ENCODE measurements at regions not wholly inside any gene's neighbourhood (a gene's known extent, or its start where the extent isn't known, plus 50 kb on each side); places are given as distances from the start of the nearest gene placed in this dataset.

GRCh38 chr3:25940935-25941334 lies 151.0 kb downstream of the OXSM start:
- Histone ChIP-seq H3K4me1 (ENCODE audit: control insufficient read depth in 1 of 2, insufficient read depth in 2 of 2, low read length in 2 of 2) (no peaks in the 10 kb centered on the region), H4K8ac (ENCODE audit: low read depth, low read length) (no peak overlapping the region), H4K12ac (ENCODE audit: low read depth, low read length) (no peak overlapping the region), H3K79me1 (ENCODE audit: low read length) (no peaks in the 10 kb centered on the region), H3K79me2 (ENCODE audit: control insufficient read depth, insufficient read depth, low read length, poor library complexity) (no peaks in the 10 kb centered on the region), H4K91ac (ENCODE audit: low read depth, low read length) (no peak overlapping the region), H2AK5ac (ENCODE audit: low read length) (no peak overlapping the region), H3K9ac (ENCODE audit: low read length) (no peak overlapping the region), H3K4ac (ENCODE audit: low read depth, low read length) (no peak overlapping the region), H3K4me3 (ENCODE audit: low read depth, low read length) (no peak overlapping the region), H3K27ac (ENCODE audit: low read depth, low read length) (no peak overlapping the region), H3K4me2 (ENCODE audit: low read length) (no peak overlapping the region), H3K9me3 (ENCODE audit: insufficient read depth, low read depth, low read length) (no peaks in the 10 kb centered on the region), H3K36me3 (ENCODE audit: control insufficient read depth in 1 of 2, insufficient read depth in 2 of 2, low read length in 2 of 2) (no peaks in the 10 kb centered on the region), H3K18ac (ENCODE audit: low read length) (no peak overlapping the region), H2BK12ac (ENCODE audit: low read length) (no peak overlapping the region), H2BK5ac (ENCODE audit: low read depth, low read length, poor library complexity) (no peak overlapping the region), H2BK120ac (ENCODE audit: insufficient read depth, low read length, poor library complexity) (no peak overlapping the region), H3K14ac (ENCODE audit: low read length) (no peak overlapping the region), H2AFZ (ENCODE audit: insufficient read depth, low read length, poor library complexity) (no peak overlapping the region), H3K23ac (ENCODE audit: low read length) (no peak overlapping the region), H3K27me3 (ENCODE audit: insufficient read depth, low read length) (no peaks in the 10 kb centered on the region)
- DNase-seq, result no peak
- WGBS (ENCODE audit: extremely low coverage, insufficient coverage, insufficient read length), result no CpG with 5 or more reads among the region's 2 CpGs

- Histone ChIP-seq H3K79me2 (ENCODE audit: control insufficient read depth, insufficient read depth, low read length, poor library complexity) (no peaks in the 10 kb centered on the region), H3K36me3 (ENCODE audit: control insufficient read depth in 1 of 2, insufficient read depth in 2 of 2, low read length in 2 of 2) (no peaks in the 10 kb centered on the region), H3K27me3 (ENCODE audit: insufficient read depth, low read length) (no peaks in the 10 kb centered on the region), H3K4me2 (ENCODE audit: low read length) (no peak overlapping the region), H4K12ac (ENCODE audit: low read depth, low read length) (no peak overlapping the region), H3K79me1 (ENCODE audit: low read length) (no peaks in the 10 kb centered on the region), H2AK5ac (ENCODE audit: low read length) (no peak overlapping the region), H3K4ac (ENCODE audit: low read depth, low read length) (no peak overlapping the region), H2BK12ac (ENCODE audit: low read length) (no peak overlapping the region), H4K8ac (ENCODE audit: low read depth, low read length) (no peak overlapping the region), H2AFZ (ENCODE audit: insufficient read depth, low read length, poor library complexity) (no peak overlapping the region), H3K9me3 (ENCODE audit: insufficient read depth, low read depth, low read length) (no peaks in the 10 kb centered on the region), H3K23ac (ENCODE audit: low read length) (no peak overlapping the region), H2BK5ac (ENCODE audit: low read depth, low read length, poor library complexity) (no peak overlapping the region), H2BK120ac (ENCODE audit: insufficient read depth, low read length, poor library complexity) (no peak overlapping the region), H3K27ac (ENCODE audit: low read depth, low read length) (no peak overlapping the region), H3K14ac (ENCODE audit: low read length) (no peak overlapping the region), H3K9ac (ENCODE audit: low read length) (no peak overlapping the region), H3K4me1 (ENCODE audit: control insufficient read depth in 1 of 2, insufficient read depth in 2 of 2, low read length in 2 of 2) (no peaks in the 10 kb centered on the region), H4K91ac (ENCODE audit: low read depth, low read length) (no peak overlapping the region), H3K18ac (ENCODE audit: low read length) (no peak overlapping the region), H3K4me3 (ENCODE audit: low read depth, low read length) (no peak overlapping the region)
- DNase-seq, result no peak
- WGBS (ENCODE audit: extremely low coverage, insufficient coverage, insufficient read length), result no CpG with 5 or more reads among the region's 5 CpGs
Measured at GRCh38 chr3:25944329-25944728, 154.4 kb downstream of the OXSM start.

- Histone ChIP-seq H2BK12ac (ENCODE audit: low read length) (no peak overlapping the region), H3K9me3 (ENCODE audit: insufficient read depth, low read depth, low read length) (no peaks in the 10 kb centered on the region), H3K79me1 (ENCODE audit: low read length) (no peaks in the 10 kb centered on the region), H3K27ac (ENCODE audit: low read depth, low read length) (no peak overlapping the region), H3K14ac (ENCODE audit: low read length) (no peak overlapping the region), H4K91ac (ENCODE audit: low read depth, low read length) (no peak overlapping the region), H2BK5ac (ENCODE audit: low read depth, low read length, poor library complexity) (no peak overlapping the region), H3K4me2 (ENCODE audit: low read length) (no peak overlapping the region), H3K9ac (ENCODE audit: low read length) (no peak overlapping the region), H3K4me3 (ENCODE audit: low read depth, low read length) (no peak overlapping the region), H4K12ac (ENCODE audit: low read depth, low read length) (no peak overlapping the region), H2AK5ac (ENCODE audit: low read length) (no peak overlapping the region), H3K4ac (ENCODE audit: low read depth, low read length) (no peak overlapping the region), H2AFZ (ENCODE audit: insufficient read depth, low read length, poor library complexity) (no peak overlapping the region), H3K79me2 (ENCODE audit: control insufficient read depth, insufficient read depth, low read length, poor library complexity) (no peaks in the 10 kb centered on the region), H3K27me3 (ENCODE audit: insufficient read depth, low read length) (no peaks in the 10 kb centered on the region), H4K8ac (ENCODE audit: low read depth, low read length) (no peak overlapping the region), H3K4me1 (ENCODE audit: control insufficient read depth in 1 of 2, insufficient read depth in 2 of 2, low read length in 2 of 2) (no peaks in the 10 kb centered on the region), H3K36me3 (ENCODE audit: control insufficient read depth in 1 of 2, insufficient read depth in 2 of 2, low read length in 2 of 2) (no peaks in the 10 kb centered on the region), H3K18ac (ENCODE audit: low read length) (no peak overlapping the region), H3K23ac (ENCODE audit: low read length) (no peak overlapping the region), H2BK120ac (ENCODE audit: insufficient read depth, low read length, poor library complexity) (no peak overlapping the region)
- no peak for DNase-seq
Measured at GRCh38 chr3:25945366-25945765, 155.5 kb downstream of the OXSM start.

GRCh38 chr3:25945836-25946235 lies 155.9 kb downstream of the OXSM start:
- no peak overlapping the region for H3K18ac ChIP-seq (ENCODE audit: low read length)
- no peak overlapping the region for H4K8ac ChIP-seq (ENCODE audit: low read depth, low read length)
- H3K27me3 ChIP-seq (ENCODE audit: insufficient read depth, low read length), result no peaks in the 10 kb centered on the region
- no peak overlapping the region for H4K91ac ChIP-seq (ENCODE audit: low read depth, low read length)
- no peak overlapping the region for H3K4me2 ChIP-seq (ENCODE audit: low read length)
- H3K4me3 ChIP-seq (ENCODE audit: low read depth, low read length), result no peak overlapping the region
- no peak overlapping the region for H3K14ac ChIP-seq (ENCODE audit: low read length)
- H2BK120ac ChIP-seq (ENCODE audit: insufficient read depth, low read length, poor library complexity), result no peak overlapping the region
- H2BK5ac ChIP-seq (ENCODE audit: low read depth, low read length, poor library complexity), result no peak overlapping the region
- no peak overlapping the region for H2BK12ac ChIP-seq (ENCODE audit: low read length)
- H3K4ac ChIP-seq (ENCODE audit: low read depth, low read length), result no peak overlapping the region
- no CpG with 5 or more reads among the region's 1 CpG for WGBS (ENCODE audit: extremely low coverage, insufficient coverage, insufficient read length)
- no peaks in the 10 kb centered on the region for H3K36me3 ChIP-seq (ENCODE audit: control insufficient read depth in 1 of 2, insufficient read depth in 2 of 2, low read length in 2 of 2)
- H3K4me1 ChIP-seq (ENCODE audit: control insufficient read depth in 1 of 2, insufficient read depth in 2 of 2, low read length in 2 of 2), result no peaks in the 10 kb centered on the region
- H3K27ac ChIP-seq (ENCODE audit: low read depth, low read length), result no peak overlapping the region
- no peaks in the 10 kb centered on the region for H3K79me2 ChIP-seq (ENCODE audit: control insufficient read depth, insufficient read depth, low read length, poor library complexity)
- no peak overlapping the region for H2AFZ ChIP-seq (ENCODE audit: insufficient read depth, low read length, poor library complexity)
- H3K9me3 ChIP-seq (ENCODE audit: insufficient read depth, low read depth, low read length), result no peaks in the 10 kb centered on the region
- no peak for DNase-seq
- H3K9ac ChIP-seq (ENCODE audit: low read length), result no peak overlapping the region
- H3K23ac ChIP-seq (ENCODE audit: low read length), result no peak overlapping the region
- H3K79me1 ChIP-seq (ENCODE audit: low read length), result no peaks in the 10 kb centered on the region
- H4K12ac ChIP-seq (ENCODE audit: low read depth, low read length), result no peak overlapping the region
- no peak overlapping the region for H2AK5ac ChIP-seq (ENCODE audit: low read length)

GRCh38 chr3:25952133-25952532 lies 162.2 kb downstream of the OXSM start:
- Histone ChIP-seq H3K79me1 (ENCODE audit: low read length) (no peaks in the 10 kb centered on the region), H3K79me2 (ENCODE audit: control insufficient read depth, insufficient read depth, low read length, poor library complexity) (no peaks in the 10 kb centered on the region), H3K4ac (ENCODE audit: low read depth, low read length) (no peak overlapping the region), H3K9me3 (ENCODE audit: insufficient read depth, low read depth, low read length) (no peaks in the 10 kb centered on the region), H2AK5ac (ENCODE audit: low read length) (no peak overlapping the region), H3K4me3 (ENCODE audit: low read depth, low read length) (no peak overlapping the region), H4K91ac (ENCODE audit: low read depth, low read length) (no peak overlapping the region), H3K4me1 (ENCODE audit: control insufficient read depth in 1 of 2, insufficient read depth in 2 of 2, low read length in 2 of 2) (no peaks in the 10 kb centered on the region), H3K14ac (ENCODE audit: low read length) (no peak overlapping the region), H3K27ac (ENCODE audit: low read depth, low read length) (no peak overlapping the region), H2BK12ac (ENCODE audit: low read length) (no peak overlapping the region), H3K4me2 (ENCODE audit: low read length) (no peak overlapping the region), H3K23ac (ENCODE audit: low read length) (no peak overlapping the region), H3K9ac (ENCODE audit: low read length) (no peak overlapping the region), H2BK120ac (ENCODE audit: insufficient read depth, low read length, poor library complexity) (no peak overlapping the region), H4K12ac (ENCODE audit: low read depth, low read length) (no peak overlapping the region), H3K27me3 (ENCODE audit: insufficient read depth, low read length) (no peaks in the 10 kb centered on the region), H3K36me3 (ENCODE audit: control insufficient read depth in 1 of 2, insufficient read depth in 2 of 2, low read length in 2 of 2) (no peaks in the 10 kb centered on the region), H2AFZ (ENCODE audit: insufficient read depth, low read length, poor library complexity) (no peak overlapping the region), H4K8ac (ENCODE audit: low read depth, low read length) (no peak overlapping the region), H3K18ac (ENCODE audit: low read length) (no peak overlapping the region), H2BK5ac (ENCODE audit: low read depth, low read length, poor library complexity) (no peak overlapping the region)
- no peak for DNase-seq
- WGBS (ENCODE audit: extremely low coverage, insufficient coverage, insufficient read length), result no CpG with 5 or more reads among the region's 2 CpGs
